MM.1S (cell line): ENCODE measurements at regions not wholly inside any gene's neighbourhood (a gene's known extent, or its start where the extent isn't known, plus 50 kb on each side); places are given as distances from the start of the nearest gene placed in this dataset.

Experiments used
- DNase-seq: peaks from one replicate; pipeline ENCODE4 v3.0.0-alpha.2; 2015
- H2AFZ ChIP-seq: fragments of 300-600 bp; sonication (generic); 2 replicates; pipeline ENCODE4 v1.6.0; 2016; ENCODE audit warnings: antibody characterized with exemption, low read length
- H3F3A ChIP-seq: fragments of 300-600 bp; sonication (generic); 2 replicates; pipeline ENCODE4 v1.6.1; 2016; ENCODE audit warnings: mild to moderate bottlenecking, antibody characterized with exemption, low read length, moderate library complexity, mixed read lengths; ENCODE audit not compliant: insufficient read depth
- H3K27ac ChIP-seq: fragments of 300-600 bp; sonication (generic); 2 replicates; pipeline ENCODE4 v1.5.1; 2016; ENCODE audit warnings: mild to moderate bottlenecking, low read length
- H3K27me3 ChIP-seq: fragments of 300-600 bp; sonication (generic); replicated peaks from 2 replicates; pipeline ENCODE4 v1.6.0; 2016; ENCODE audit warnings: low read length; ENCODE audit not compliant: insufficient read depth
- H3K36me3 ChIP-seq: fragments of 300-600 bp; sonication (generic); replicated peaks from 2 replicates; pipeline ENCODE4 v1.6.1; 2016; ENCODE audit warnings: mild to moderate bottlenecking, low read length, mixed read lengths; ENCODE audit not compliant: insufficient read depth
- H3K4me1 ChIP-seq: fragments of 300-600 bp; sonication (generic); 2 replicates; pipeline ENCODE4 v1.6.1; 2016; ENCODE audit warnings: low read length, mixed read lengths
- H3K4me2 ChIP-seq: fragments of 300-600 bp; sonication (generic); 2 replicates; pipeline ENCODE4 v1.6.0; 2016; ENCODE audit warnings: low read depth, low read length
- H3K4me3 ChIP-seq: fragments of 300-600 bp; sonication (generic); 2 replicates; pipeline ENCODE4 v1.5.1; 2016; ENCODE audit warnings: low read length, mixed read lengths
- H3K79me2 ChIP-seq: fragments of 300-600 bp; sonication (generic); 2 replicates; pipeline ENCODE4 v1.6.1; 2016; ENCODE audit warnings: mixed run types, low read length, mixed read lengths
- H3K9ac ChIP-seq: fragments of 300-600 bp; sonication (generic); 2 replicates; pipeline ENCODE4 v1.6.1; 2016; ENCODE audit warnings: low read length, mixed read lengths
- H3K9me2 ChIP-seq: fragments of 300-600 bp; sonication (generic); replicated peaks from 2 replicates; pipeline ENCODE4 v1.6.1; 2016; ENCODE audit warnings: mild to moderate bottlenecking, low read length, mixed read lengths; ENCODE audit not compliant: insufficient read depth
- H3K9me3 ChIP-seq: fragments of 300-600 bp; sonication (generic); replicated peaks from 2 replicates; pipeline ENCODE4 v1.6.1; 2016; ENCODE audit warnings: mild to moderate bottlenecking, low read length, mixed read lengths; ENCODE audit not compliant: insufficient read depth
- H4K20me1 ChIP-seq: fragments of 300-600 bp; sonication (generic); 2 replicates; pipeline ENCODE4 v1.6.1; 2016; ENCODE audit warnings: mild to moderate bottlenecking, low read length, moderate library complexity, mixed read lengths; ENCODE audit not compliant: insufficient read depth
- EZH2 ChIP-seq: fragments of 300-600 bp; sonication (generic); optimal IDR thresholded peaks from 2 replicates; pipeline ENCODE3; 2017; ENCODE audit warnings: low read depth, mild to moderate bottlenecking, antibody characterized with exemption, low read length, mixed read lengths
- EZH2phosphoT487 ChIP-seq: fragments of 300-600 bp; sonication (generic); IDR thresholded peaks from 2 replicates; pipeline ENCODE4 v1.6.1; 2018; ENCODE audit warnings: antibody characterized with exemption, low read length
- TF ChIP-seq, protein P1 (sequence below): fragments of 300-600 bp; sonication (generic); IDR thresholded peaks from 2 replicates; pipeline ENCODE4 v1.5.1; 2016; ENCODE audit warnings: antibody characterized with exemption, low read length, mixed read lengths

DNA sequence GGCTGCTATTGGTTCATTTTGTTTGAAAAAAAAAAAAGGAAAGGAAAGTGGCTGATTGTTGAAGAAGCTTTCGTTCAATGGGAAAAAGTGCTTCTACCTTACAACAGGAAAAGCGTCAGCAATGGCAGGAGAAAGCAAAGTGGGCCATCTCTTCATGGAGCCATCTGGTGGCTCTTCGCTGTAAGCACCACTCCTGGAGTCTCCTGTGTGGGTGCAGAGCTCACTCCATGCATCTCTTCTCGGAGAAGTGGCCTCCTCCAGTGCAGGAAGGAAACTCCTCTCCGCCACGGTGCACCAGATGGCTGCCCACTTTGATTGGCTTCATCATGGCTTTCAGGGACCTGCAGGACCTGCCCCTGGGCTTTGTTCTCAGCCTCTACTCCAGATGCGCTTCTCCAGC lies 250.9 kb downstream of the PTEN start:
- no peaks in the 10 kb centered on the region for H3K9me3 ChIP-seq
- H3K27ac ChIP-seq: no peak overlapping the region
- H3K36me3 ChIP-seq: no peaks in the 10 kb centered on the region
- 0 out of 2 replicates have a peak overlapping the region, but pooled peaks have one; percentile 21 for H2AFZ ChIP-seq
- DNase-seq: peak; percentile 70
- H3K4me2 ChIP-seq: peak overlapping the region; percentile 9; the same call in 1 of the 2 replicates
- TF ChIP-seq EZH2 (no peak), EZH2phosphoT487 (no peak)
- TF ChIP-seq, protein P1, sequence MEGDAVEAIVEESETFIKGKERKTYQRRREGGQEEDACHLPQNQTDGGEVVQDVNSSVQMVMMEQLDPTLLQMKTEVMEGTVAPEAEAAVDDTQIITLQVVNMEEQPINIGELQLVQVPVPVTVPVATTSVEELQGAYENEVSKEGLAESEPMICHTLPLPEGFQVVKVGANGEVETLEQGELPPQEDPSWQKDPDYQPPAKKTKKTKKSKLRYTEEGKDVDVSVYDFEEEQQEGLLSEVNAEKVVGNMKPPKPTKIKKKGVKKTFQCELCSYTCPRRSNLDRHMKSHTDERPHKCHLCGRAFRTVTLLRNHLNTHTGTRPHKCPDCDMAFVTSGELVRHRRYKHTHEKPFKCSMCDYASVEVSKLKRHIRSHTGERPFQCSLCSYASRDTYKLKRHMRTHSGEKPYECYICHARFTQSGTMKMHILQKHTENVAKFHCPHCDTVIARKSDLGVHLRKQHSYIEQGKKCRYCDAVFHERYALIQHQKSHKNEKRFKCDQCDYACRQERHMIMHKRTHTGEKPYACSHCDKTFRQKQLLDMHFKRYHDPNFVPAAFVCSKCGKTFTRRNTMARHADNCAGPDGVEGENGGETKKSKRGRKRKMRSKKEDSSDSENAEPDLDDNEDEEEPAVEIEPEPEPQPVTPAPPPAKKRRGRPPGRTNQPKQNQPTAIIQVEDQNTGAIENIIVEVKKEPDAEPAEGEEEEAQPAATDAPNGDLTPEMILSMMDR: peak; percentile 78
- H3K27me3 ChIP-seq: no peaks in the 10 kb centered on the region
- H4K20me1 ChIP-seq: no peaks in the 10 kb centered on the region
- no peaks in the 10 kb centered on the region for H3K9me2 ChIP-seq
- H3K4me1 ChIP-seq: peaks cover 15% of the 10 kb centered on the region
- no peak overlapping the region for H3K9ac ChIP-seq
- no peaks in the 10 kb centered on the region for H3F3A ChIP-seq
- no peaks in the 10 kb centered on the region for H3K79me2 ChIP-seq
- H3K4me3 ChIP-seq: no peak overlapping the region

DNA sequence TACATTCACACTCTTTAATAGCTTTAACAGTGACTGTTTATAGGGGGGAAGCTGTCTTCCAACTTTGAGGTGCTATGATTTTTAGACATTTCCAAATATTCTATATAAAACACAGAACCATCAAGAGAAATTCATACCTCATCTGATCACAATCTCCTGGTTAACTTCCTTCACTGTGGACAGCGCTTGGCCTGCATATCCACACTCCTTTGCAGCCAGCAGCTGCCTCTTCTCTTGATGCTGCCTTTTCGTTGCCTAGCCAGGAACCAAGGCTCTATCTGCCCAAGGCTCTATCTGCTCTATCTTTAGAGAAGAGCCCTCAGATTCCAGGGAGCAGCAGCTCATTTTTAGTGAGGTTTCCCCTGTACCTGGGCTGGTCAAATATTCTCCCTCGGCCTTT lies 252.0 kb downstream of the PTEN start:
- Histone ChIP-seq H4K20me1 (no peaks in the 10 kb centered on the region), H3K79me2 (no peaks in the 10 kb centered on the region), H3K4me1 (peaks cover 11% of the 10 kb centered on the region), H3K9me2 (no peaks in the 10 kb centered on the region), H3F3A (no peaks in the 10 kb centered on the region), H3K27ac (no peak overlapping the region), H3K27me3 (no peaks in the 10 kb centered on the region), H3K4me2 (no peak overlapping the region), H2AFZ (no peak overlapping the region), H3K36me3 (no peaks in the 10 kb centered on the region), H3K9me3 (no peaks in the 10 kb centered on the region), H3K9ac (no peak overlapping the region), H3K4me3 (no peak overlapping the region)
- TF ChIP-seq EZH2phosphoT487: no peak
- no peak for TF ChIP-seq EZH2
- TF ChIP-seq, protein P1: no peak
- no peak for DNase-seq

DNA sequence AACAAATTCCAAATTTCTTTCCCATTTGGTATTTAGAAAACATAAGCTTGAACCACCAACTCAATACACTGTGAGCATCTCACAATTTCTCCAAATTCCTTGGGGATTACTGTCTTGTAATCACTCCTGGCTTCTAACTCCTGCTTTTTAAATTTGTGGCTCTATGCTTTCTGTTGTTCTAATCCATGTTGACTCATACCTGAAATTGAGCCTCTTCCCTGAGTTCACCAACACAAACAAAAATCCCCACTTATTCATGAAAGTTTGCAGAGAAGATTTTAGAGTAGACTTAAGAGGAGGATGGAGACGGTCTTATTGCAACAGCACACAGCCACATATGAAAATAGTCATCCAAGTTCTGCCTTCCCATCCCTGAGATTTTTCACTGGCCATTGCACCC lies 252.5 kb downstream of the PTEN start:
- no peak overlapping the region for H3K9ac ChIP-seq
- H4K20me1 ChIP-seq: no peaks in the 10 kb centered on the region
- H2AFZ ChIP-seq: no peak overlapping the region
- no peaks in the 10 kb centered on the region for H3F3A ChIP-seq
- no peaks in the 10 kb centered on the region for H3K27me3 ChIP-seq
- H3K9me2 ChIP-seq: no peaks in the 10 kb centered on the region
- TF ChIP-seq EZH2phosphoT487 (no peak), EZH2 (no peak)
- TF ChIP-seq, protein P1: no peak
- no peak overlapping the region for H3K27ac ChIP-seq
- no peaks in the 10 kb centered on the region for H3K9me3 ChIP-seq
- H3K4me3 ChIP-seq: no peak overlapping the region
- H3K4me1 ChIP-seq: peaks cover 6% of the 10 kb centered on the region; the same call in 1 of the 2 replicates
- no peak overlapping the region for H3K4me2 ChIP-seq
- DNase-seq: no peak
- H3K79me2 ChIP-seq: no peaks in the 10 kb centered on the region
- H3K36me3 ChIP-seq: no peaks in the 10 kb centered on the region
